ENCODE measurements at regions not wholly inside any gene's neighbourhood (a gene's known extent, or its start where the extent isn't known, plus 50 kb on each side); places are given as distances from the start of the nearest gene placed in this dataset.

- no peaks in the 10 kb centered on the region for H3F3A ChIP-seq (ENCODE audit: insufficient read depth, low read length)
- no peaks in the 10 kb centered on the region for H4K20me1 ChIP-seq (ENCODE audit: insufficient read depth, low read length)
- TF ChIP-seq EZH2 (IDR thresholded peaks at IDR 0.05; ENCODE audit: borderline replicate concordance, low read length): no peak
- TF ChIP-seq, protein P1, sequence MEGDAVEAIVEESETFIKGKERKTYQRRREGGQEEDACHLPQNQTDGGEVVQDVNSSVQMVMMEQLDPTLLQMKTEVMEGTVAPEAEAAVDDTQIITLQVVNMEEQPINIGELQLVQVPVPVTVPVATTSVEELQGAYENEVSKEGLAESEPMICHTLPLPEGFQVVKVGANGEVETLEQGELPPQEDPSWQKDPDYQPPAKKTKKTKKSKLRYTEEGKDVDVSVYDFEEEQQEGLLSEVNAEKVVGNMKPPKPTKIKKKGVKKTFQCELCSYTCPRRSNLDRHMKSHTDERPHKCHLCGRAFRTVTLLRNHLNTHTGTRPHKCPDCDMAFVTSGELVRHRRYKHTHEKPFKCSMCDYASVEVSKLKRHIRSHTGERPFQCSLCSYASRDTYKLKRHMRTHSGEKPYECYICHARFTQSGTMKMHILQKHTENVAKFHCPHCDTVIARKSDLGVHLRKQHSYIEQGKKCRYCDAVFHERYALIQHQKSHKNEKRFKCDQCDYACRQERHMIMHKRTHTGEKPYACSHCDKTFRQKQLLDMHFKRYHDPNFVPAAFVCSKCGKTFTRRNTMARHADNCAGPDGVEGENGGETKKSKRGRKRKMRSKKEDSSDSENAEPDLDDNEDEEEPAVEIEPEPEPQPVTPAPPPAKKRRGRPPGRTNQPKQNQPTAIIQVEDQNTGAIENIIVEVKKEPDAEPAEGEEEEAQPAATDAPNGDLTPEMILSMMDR (IDR thresholded peaks at IDR 0.05; ENCODE audit: low read length): no peak
- H3K36me3 ChIP-seq (ENCODE audit: insufficient read depth, low read length): no peaks in the 10 kb centered on the region
- no peak overlapping the region for H3K27ac ChIP-seq (ENCODE audit: low read depth, low read length, poor library complexity, severe bottlenecking)
- H3K27me3 ChIP-seq (ENCODE audit: insufficient read depth, low read length): no peaks in the 10 kb centered on the region
- no peaks in the 10 kb centered on the region for H3K79me2 ChIP-seq (ENCODE audit: insufficient read depth, low read length)
- no peaks in the 10 kb centered on the region for H3K9me3 ChIP-seq (ENCODE audit: low read length)
- no peaks in the 10 kb centered on the region for H3K9me2 ChIP-seq (ENCODE audit: low read depth, low read length)
- H3K9ac ChIP-seq (ENCODE audit: low read length): no peak overlapping the region
- no peak overlapping the region for H2AFZ ChIP-seq (ENCODE audit: low read length)
- no peak overlapping the region for H3K4me2 ChIP-seq (ENCODE audit: low read length)
- H3K4me3 ChIP-seq (ENCODE audit: low read depth, low read length, poor library complexity, severe bottlenecking): no peak overlapping the region
- H3K4me1 ChIP-seq (ENCODE audit: insufficient read depth, low read length, severe bottlenecking): no peaks in the 10 kb centered on the region
Measured at GRCh38 chr17:33457477-33457876, 164.4 kb upstream of the ASIC2 start.

- H3K9ac ChIP-seq (ENCODE audit: low read length): no peak overlapping the region
- no peaks in the 10 kb centered on the region for H3K79me2 ChIP-seq (ENCODE audit: insufficient read depth, low read length)
- no peaks in the 10 kb centered on the region for H3F3A ChIP-seq (ENCODE audit: insufficient read depth, low read length)
- TF ChIP-seq, protein P1 (IDR thresholded peaks at IDR 0.05; ENCODE audit: low read length): no peak
- no peak for TF ChIP-seq EZH2 (IDR thresholded peaks at IDR 0.05; ENCODE audit: borderline replicate concordance, low read length)
- no peak overlapping the region for H3K4me2 ChIP-seq (ENCODE audit: low read length)
- H2AFZ ChIP-seq (ENCODE audit: low read length): no peak overlapping the region
- H3K36me3 ChIP-seq (ENCODE audit: insufficient read depth, low read length): no peaks in the 10 kb centered on the region
- H3K9me2 ChIP-seq (ENCODE audit: low read depth, low read length): no peaks in the 10 kb centered on the region
- no peaks in the 10 kb centered on the region for H3K9me3 ChIP-seq (ENCODE audit: low read length)
- H3K27me3 ChIP-seq (ENCODE audit: insufficient read depth, low read length): no peaks in the 10 kb centered on the region
- H3K4me1 ChIP-seq (ENCODE audit: insufficient read depth, low read length, severe bottlenecking): no peaks in the 10 kb centered on the region
- no peak overlapping the region for H3K4me3 ChIP-seq (ENCODE audit: low read depth, low read length, poor library complexity, severe bottlenecking)
- H4K20me1 ChIP-seq (ENCODE audit: insufficient read depth, low read length): no peaks in the 10 kb centered on the region
- no peak overlapping the region for H3K27ac ChIP-seq (ENCODE audit: low read depth, low read length, poor library complexity, severe bottlenecking)
Measured at GRCh38 chr17:33459078-33459940, 166.2 kb upstream of the ASIC2 start.

DNA sequence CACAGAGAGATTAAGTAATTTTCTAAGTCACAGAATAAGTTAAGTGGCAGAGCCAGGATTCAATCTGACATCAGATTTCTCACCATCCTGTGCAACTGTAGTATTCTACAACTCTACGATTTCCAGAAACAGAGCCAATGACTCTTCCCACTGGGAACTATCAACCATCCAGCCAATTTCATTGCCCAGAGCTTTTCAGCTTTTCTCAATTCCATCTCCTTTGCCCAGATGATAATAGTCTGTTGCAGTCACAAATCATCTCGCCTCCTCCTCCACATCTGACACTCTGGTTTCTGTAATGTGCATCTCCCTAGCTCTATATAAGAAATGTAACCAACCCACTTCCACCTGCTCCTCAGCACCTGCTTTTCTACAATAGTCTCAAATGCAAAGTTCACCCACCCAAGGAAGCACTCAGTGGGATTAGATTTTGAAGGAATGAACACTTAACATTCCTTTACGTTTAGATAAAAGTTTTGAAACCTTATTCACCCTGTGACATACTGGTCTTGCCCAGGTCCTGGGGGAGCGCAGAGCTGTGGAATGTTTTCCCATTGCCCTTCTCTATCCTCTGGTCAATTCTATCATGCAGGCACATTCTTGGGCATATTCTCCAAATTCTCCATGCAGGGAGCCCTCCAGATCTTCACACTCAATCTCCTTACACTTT, 167.8 kb upstream of the ASIC2 start:
- Histone ChIP-seq H3K9me3 (ENCODE audit: low read length) (no peaks in the 10 kb centered on the region), H4K20me1 (ENCODE audit: insufficient read depth, low read length) (no peaks in the 10 kb centered on the region), H3K79me2 (ENCODE audit: insufficient read depth, low read length) (no peaks in the 10 kb centered on the region), H3K27me3 (ENCODE audit: insufficient read depth, low read length) (no peaks in the 10 kb centered on the region), H3K4me1 (ENCODE audit: insufficient read depth, low read length, severe bottlenecking) (no peaks in the 10 kb centered on the region), H3K4me3 (ENCODE audit: low read depth, low read length, poor library complexity, severe bottlenecking) (no peak overlapping the region), H2AFZ (ENCODE audit: low read length) (no peak overlapping the region), H3K27ac (ENCODE audit: low read depth, low read length, poor library complexity, severe bottlenecking) (no peak overlapping the region), H3K9me2 (ENCODE audit: low read depth, low read length) (no peaks in the 10 kb centered on the region), H3F3A (ENCODE audit: insufficient read depth, low read length) (no peaks in the 10 kb centered on the region), H3K36me3 (ENCODE audit: insufficient read depth, low read length) (no peaks in the 10 kb centered on the region), H3K9ac (ENCODE audit: low read length) (no peak overlapping the region), H3K4me2 (ENCODE audit: low read length) (no peak overlapping the region)
- no peak for TF ChIP-seq EZH2 (IDR thresholded peaks at IDR 0.05; ENCODE audit: borderline replicate concordance, low read length)
- TF ChIP-seq, protein P1 (IDR thresholded peaks at IDR 0.05; ENCODE audit: low read length): no peak
